ENCODE measurements at regions not wholly inside any gene's neighbourhood (a gene's known extent, or its start where the extent isn't known, plus 50 kb on each side); places are given as distances from the start of the nearest gene placed in this dataset.

DNA sequence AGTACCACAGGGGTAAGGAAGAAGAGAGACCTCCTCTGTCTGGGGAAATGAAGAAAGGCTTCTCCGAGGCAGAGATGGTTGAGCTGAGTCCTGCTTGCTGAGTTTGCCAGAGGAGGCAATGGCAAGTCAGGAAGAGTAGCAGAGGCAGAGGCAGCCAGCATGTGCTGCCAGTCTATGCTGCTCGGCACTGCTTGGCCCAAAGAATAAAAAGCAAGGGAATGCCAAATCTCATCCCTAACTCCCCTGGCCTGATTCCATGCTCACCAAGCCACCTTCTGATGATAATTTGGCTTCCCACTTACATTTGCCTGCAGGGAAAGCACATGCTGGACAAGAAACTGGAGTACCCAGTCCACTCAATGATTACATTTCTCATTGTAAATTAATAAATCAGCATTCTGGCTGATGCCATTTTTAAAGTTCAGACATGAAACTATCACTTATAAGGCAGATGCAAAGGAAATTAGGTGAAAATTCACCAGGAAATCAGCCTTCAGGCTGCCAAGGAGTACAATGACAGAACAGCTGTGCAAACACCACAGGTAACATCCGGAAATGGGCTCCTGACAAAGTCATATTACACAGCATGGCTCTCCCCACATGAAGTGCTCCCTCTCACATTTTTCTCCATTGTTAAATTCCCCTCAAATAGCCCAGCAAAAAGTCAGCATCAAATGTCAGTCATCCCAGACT lies 245.9 kb downstream of the MTERF1 start:
- Histone ChIP-seq H3K9me3 (no peaks in the 10 kb centered on the region), H3K4me3 (no peak overlapping the region), H3K4me1 (no peaks in the 10 kb centered on the region), H3K27ac (no peak overlapping the region), H3K27me3 (no peaks in the 10 kb centered on the region), H3K36me3 (replicated peaks in 1 of 2; ENCODE audit: insufficient read depth in 1 of 2, low read depth in 2 of 2) (no peaks in the 10 kb centered on the region)
- ATAC-seq (no peak), DNase-seq (no peak)
- WGBS, 2 donors: 42 to 46% methylated on average over 3 of the region's 3 CpGs
- no peak for TF ChIP-seq POLR2A (IDR thresholded peaks at IDR 0.05)
- TF ChIP-seq, protein P1, sequence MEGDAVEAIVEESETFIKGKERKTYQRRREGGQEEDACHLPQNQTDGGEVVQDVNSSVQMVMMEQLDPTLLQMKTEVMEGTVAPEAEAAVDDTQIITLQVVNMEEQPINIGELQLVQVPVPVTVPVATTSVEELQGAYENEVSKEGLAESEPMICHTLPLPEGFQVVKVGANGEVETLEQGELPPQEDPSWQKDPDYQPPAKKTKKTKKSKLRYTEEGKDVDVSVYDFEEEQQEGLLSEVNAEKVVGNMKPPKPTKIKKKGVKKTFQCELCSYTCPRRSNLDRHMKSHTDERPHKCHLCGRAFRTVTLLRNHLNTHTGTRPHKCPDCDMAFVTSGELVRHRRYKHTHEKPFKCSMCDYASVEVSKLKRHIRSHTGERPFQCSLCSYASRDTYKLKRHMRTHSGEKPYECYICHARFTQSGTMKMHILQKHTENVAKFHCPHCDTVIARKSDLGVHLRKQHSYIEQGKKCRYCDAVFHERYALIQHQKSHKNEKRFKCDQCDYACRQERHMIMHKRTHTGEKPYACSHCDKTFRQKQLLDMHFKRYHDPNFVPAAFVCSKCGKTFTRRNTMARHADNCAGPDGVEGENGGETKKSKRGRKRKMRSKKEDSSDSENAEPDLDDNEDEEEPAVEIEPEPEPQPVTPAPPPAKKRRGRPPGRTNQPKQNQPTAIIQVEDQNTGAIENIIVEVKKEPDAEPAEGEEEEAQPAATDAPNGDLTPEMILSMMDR (IDR thresholded peaks at IDR 0.05): no peak
- intact Hi-C loops (cut with DNase I): no loop called here

DNA sequence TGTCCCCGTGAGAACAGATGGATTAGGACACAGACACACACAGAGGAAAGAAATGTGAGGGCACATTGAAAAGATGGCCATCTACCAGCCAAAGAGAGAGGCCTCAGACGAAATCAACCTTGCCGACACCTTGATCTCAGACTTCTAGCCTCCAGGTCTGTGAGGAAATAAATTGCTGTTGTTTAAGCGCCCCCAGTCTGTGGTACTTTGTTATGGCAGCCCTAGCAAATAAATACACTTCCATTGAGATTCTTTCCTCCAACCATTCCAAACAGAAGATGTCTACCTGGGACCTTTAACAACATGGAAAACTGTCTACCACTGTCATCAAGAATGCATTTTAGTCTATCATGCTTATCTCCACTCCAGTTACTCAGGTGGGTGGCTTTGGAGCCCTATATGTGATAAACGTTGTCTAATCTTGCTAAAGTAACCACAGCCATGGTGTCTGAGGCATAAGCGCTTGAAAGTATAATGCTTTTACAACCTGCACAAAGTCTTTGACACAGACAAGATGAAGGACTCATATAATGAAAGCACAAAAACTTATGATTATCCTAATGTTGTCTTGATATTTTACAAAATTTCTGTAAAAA lies 244.3 kb downstream of the MTERF1 start:
- no peaks in the 10 kb centered on the region for H3K9me3 ChIP-seq
- WGBS, 2 donors: 45 to 50% methylated on average over 6 of the region's 6 CpGs
- ATAC-seq: peak; percentile 62
- no peaks in the 10 kb centered on the region for H3K27me3 ChIP-seq
- no peak for TF ChIP-seq POLR2A (IDR thresholded peaks at IDR 0.05)
- TF ChIP-seq, protein P1 (IDR thresholded peaks at IDR 0.05): peak; percentile 29 to 79 (median 61)
- H3K27ac ChIP-seq: no peak overlapping the region
- peak in 3 of 4 donors; percentile 33 to 49 (median 38) for DNase-seq
- no peaks in the 10 kb centered on the region for H3K4me1 ChIP-seq
- intact Hi-C loops (cut with DNase I): no loop called here
- no peak overlapping the region for H3K4me3 ChIP-seq
- H3K36me3 ChIP-seq (replicated peaks in 1 of 2; ENCODE audit: insufficient read depth in 1 of 2, low read depth in 2 of 2): no peaks in the 10 kb centered on the region

DNA sequence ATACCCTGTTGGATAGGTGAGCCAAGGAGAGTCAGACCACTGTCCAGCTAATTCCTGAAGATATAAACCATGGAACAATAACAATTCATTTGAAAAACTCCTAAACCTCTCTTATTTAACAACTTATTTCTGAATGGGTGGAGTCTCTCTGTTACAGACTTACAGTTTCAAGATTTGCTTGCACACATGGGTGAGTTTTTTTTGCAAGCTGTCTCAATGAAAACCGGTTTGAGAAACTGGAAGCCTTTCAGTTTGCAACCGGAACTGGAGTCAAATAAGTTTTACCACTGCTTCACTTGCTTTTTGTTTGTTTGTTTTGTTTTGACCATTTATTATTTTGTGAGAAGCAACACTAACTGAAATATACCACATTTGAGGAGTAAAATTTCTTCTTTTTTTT lies 243.8 kb downstream of the MTERF1 start:
- intact Hi-C loops (cut with DNase I): no loop called here
- H3K36me3 ChIP-seq (replicated peaks in 1 of 2; ENCODE audit: insufficient read depth in 1 of 2, low read depth in 2 of 2): no peaks in the 10 kb centered on the region
- TF ChIP-seq POLR2A (IDR thresholded peaks at IDR 0.05): no peak
- TF ChIP-seq, protein P1 (IDR thresholded peaks at IDR 0.05): no peak
- ATAC-seq (no peak), DNase-seq (no peak)
- H3K27me3 ChIP-seq: no peaks in the 10 kb centered on the region
- no peaks in the 10 kb centered on the region for H3K4me1 ChIP-seq
- no peaks in the 10 kb centered on the region for H3K9me3 ChIP-seq
- H3K27ac ChIP-seq: no peak overlapping the region
- 53 to 59% methylated on average over 2 of the region's 2 CpGs for WGBS, 2 donors
- no peak overlapping the region for H3K4me3 ChIP-seq

DNA sequence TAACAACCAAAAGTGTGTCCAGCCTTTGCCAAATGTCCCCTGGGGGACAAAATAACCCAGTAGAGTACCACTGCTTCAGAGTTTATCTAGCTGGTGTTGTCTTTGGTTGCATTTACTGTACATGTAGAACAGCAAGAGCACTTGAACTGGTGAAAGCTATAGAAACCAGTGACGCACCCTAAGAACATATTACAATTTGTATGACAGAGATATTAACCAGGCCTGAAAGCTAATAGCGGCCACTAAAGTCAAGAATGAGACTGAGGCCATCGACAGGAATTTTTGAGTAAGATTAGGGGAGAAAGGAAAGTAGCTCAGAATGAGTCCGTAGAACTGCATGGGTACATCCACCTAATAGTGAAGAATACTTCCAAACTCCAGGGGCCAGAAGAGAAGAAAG lies 236.2 kb downstream of the MTERF1 start:
- Histone ChIP-seq H3K36me3 (replicated peaks in 1 of 2; ENCODE audit: insufficient read depth in 1 of 2, low read depth in 2 of 2) (no peaks in the 10 kb centered on the region), H3K27ac (no peak overlapping the region), H3K4me3 (no peak overlapping the region), H3K4me1 (no peaks in the 10 kb centered on the region), H3K9me3 (no peaks in the 10 kb centered on the region), H3K27me3 (no peaks in the 10 kb centered on the region)
- TF ChIP-seq, protein P1 (IDR thresholded peaks at IDR 0.05): no peak
- no peak for TF ChIP-seq POLR2A (IDR thresholded peaks at IDR 0.05)
- intact Hi-C loops (cut with DNase I): no loop called here
- 72 to 84% methylated on average over 4 of the region's 4 CpGs for WGBS, 2 donors
- DNase-seq: no peak
- ATAC-seq: no peak

DNA sequence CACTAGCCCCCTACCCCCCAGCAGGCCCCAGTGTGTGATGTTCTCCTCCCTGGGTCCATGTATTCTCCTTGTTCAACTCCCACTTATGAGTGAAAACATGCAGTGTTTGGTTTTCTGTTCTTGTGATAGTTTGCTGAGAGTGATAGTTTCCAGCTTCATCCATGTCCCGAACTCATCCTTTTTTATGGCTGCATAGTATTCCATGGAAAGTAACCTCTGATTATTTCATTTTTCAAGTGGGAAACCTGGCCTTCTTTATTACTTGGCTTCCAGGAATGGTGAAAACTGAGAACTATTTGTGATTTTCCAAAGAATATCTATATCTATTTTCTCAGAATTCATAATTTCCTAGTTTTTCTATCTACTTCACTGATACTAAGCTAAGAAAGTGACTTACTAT lies 235.0 kb downstream of the MTERF1 start:
- TF ChIP-seq, protein P1 (IDR thresholded peaks at IDR 0.05): no peak
- TF ChIP-seq POLR2A (IDR thresholded peaks at IDR 0.05): no peak
- no peaks in the 10 kb centered on the region for H3K36me3 ChIP-seq (replicated peaks in 1 of 2; ENCODE audit: insufficient read depth in 1 of 2, low read depth in 2 of 2)
- no peak for DNase-seq
- H3K4me3 ChIP-seq: no peak overlapping the region
- no peak overlapping the region for H3K27ac ChIP-seq
- ATAC-seq: no peak
- no peaks in the 10 kb centered on the region for H3K27me3 ChIP-seq
- WGBS, 2 donors: 65 to 82% methylated on average over 1 of the region's 1 CpG
- intact Hi-C loops (cut with DNase I): no loop called here
- H3K9me3 ChIP-seq: no peaks in the 10 kb centered on the region
- no peaks in the 10 kb centered on the region for H3K4me1 ChIP-seq
